Liver (tissue), 8 donors: ENCODE measurements at regions not wholly inside any gene's neighbourhood (a gene's known extent, or its start where the extent isn't known, plus 50 kb on each side); places are given as distances from the start of the nearest gene placed in this dataset.

Source experiments
- DNase-seq: peaks from one replicate; pipeline ENCODE4 v3.0.0-alpha.2; 2017; ENCODE audit warnings: low spot score
- H3K27ac ChIP-seq, 2 donors: one replicate each; pipeline ENCODE4 v1.7.0; 2013; ENCODE audit warnings: inconsistent platforms in 2 of 2, low read length in 2 of 2, control low read depth in 1 of 2, low read depth in 1 of 2, mild to moderate bottlenecking in 1 of 2
- H3K27me3 ChIP-seq, 4 donors: one replicate each; pipeline versions ENCODE4 v1.6.1 to v1.7.0; 2013; ENCODE audit warnings: low read length in 3 of 4, inconsistent platforms in 1 of 4, mild to moderate bottlenecking in 1 of 4, moderate library complexity in 1 of 4; ENCODE audit not compliant: control insufficient read depth in 4 of 4, insufficient read depth in 4 of 4
- H3K36me3 ChIP-seq, 4 donors: one replicate each; pipeline versions ENCODE4 v1.6.1 to v1.7.0; 2013; ENCODE audit warnings: low read length in 3 of 4, mild to moderate bottlenecking in 3 of 4, low read depth in 1 of 4, moderate library complexity in 1 of 4; ENCODE audit not compliant: control insufficient read depth in 4 of 4, insufficient read depth in 3 of 4
- H3K4me1 ChIP-seq, 4 donors: one replicate each; pipeline versions ENCODE4 v1.6.1 to v1.7.0; 2013; ENCODE audit warnings: low read length in 3 of 4, mild to moderate bottlenecking in 3 of 4, moderate library complexity in 1 of 4; ENCODE audit not compliant: control insufficient read depth in 4 of 4, insufficient read depth in 4 of 4
- H3K4me3 ChIP-seq, 3 donors: one replicate each; pipeline versions ENCODE4 v1.6.1 to v1.7.0; 2013; ENCODE audit warnings: low read length in 3 of 3, control low read depth in 1 of 3, low read depth in 1 of 3, mild to moderate bottlenecking in 1 of 3
- H3K9ac ChIP-seq, 2 donors: one replicate each; pipeline ENCODE4 v1.7.0; 2013; ENCODE audit warnings: low read length in 2 of 2, mild to moderate bottlenecking in 2 of 2, moderate library complexity in 2 of 2, control low read depth in 1 of 2, low read depth in 1 of 2
- H3K9me3 ChIP-seq, 4 donors: one replicate each; pipeline versions ENCODE4 v1.6.1 to v1.7.0; 2013; ENCODE audit warnings: low read length in 3 of 4; ENCODE audit not compliant: control insufficient read depth in 4 of 4
- CTCF ChIP-seq: fragments of 150-350 bp; IDR thresholded peaks from 2 replicates; pipeline ENCODE4 v1.5.1; 2017; ENCODE audit warnings: improper control_type of control experiment, low read depth, low read length; ENCODE audit not compliant: missing input control
- FOXA1 ChIP-seq: IDR thresholded peaks from 2 replicates; pipeline ENCODE4 v1.6.1; 2016; ENCODE audit warnings: antibody characterized with exemption
- GABPA ChIP-seq, 2 donors: IDR thresholded peaks in 1 of 2; conservative IDR thresholded peaks in 1 of 2; 2 replicates each; pipeline ENCODE4 v1.6.1; 2016; ENCODE audit warnings: antibody characterized with exemption in 2 of 2, mild to moderate bottlenecking in 1 of 2, moderate library complexity in 1 of 2
- HNF4A ChIP-seq, 2 donors: conservative IDR thresholded peaks; 2 replicates each; pipeline ENCODE4 v1.6.1; 2016; ENCODE audit warnings: antibody characterized with exemption in 2 of 2, mild to moderate bottlenecking in 2 of 2
- HNF4G ChIP-seq: IDR thresholded peaks from 2 replicates; pipeline ENCODE4 v1.6.1; 2016; ENCODE audit warnings: antibody characterized with exemption
- JUND ChIP-seq, 2 donors: IDR thresholded peaks; 2 replicates each; pipeline ENCODE4 v1.6.1; 2016; ENCODE audit warnings: antibody characterized with exemption in 2 of 2
- NR2F2 ChIP-seq: IDR thresholded peaks from 2 replicates; pipeline ENCODE4 v1.6.1; 2016; ENCODE audit warnings: antibody characterized with exemption
- RAD21 ChIP-seq, 2 donors: IDR thresholded peaks; 2 replicates each; pipeline ENCODE4 v1.6.1; 2016; ENCODE audit warnings: antibody characterized with exemption in 2 of 2, mild to moderate bottlenecking in 2 of 2
- SP1 ChIP-seq: IDR thresholded peaks from 2 replicates; pipeline ENCODE4 v1.6.1; 2018; ENCODE audit warnings: antibody characterized with exemption, mild to moderate bottlenecking
- TAF1 ChIP-seq: conservative IDR thresholded peaks from 2 replicates; pipeline ENCODE4 v1.6.1; 2016; ENCODE audit warnings: antibody characterized with exemption, mild to moderate bottlenecking
- WGBS: extraction: QIAGEN DNeasy Blood & Tissue Kit; methylation state at CpG from one replicate; pipeline ENCODE4 v1.1.7; 2013; 5-methylcytosine and 5-hydroxymethylcytosine counted together
- TF ChIP-seq, protein P1 (sequence below): IDR thresholded peaks from 2 replicates; pipeline ENCODE4 v1.6.1; 2016; ENCODE audit warnings: antibody characterized with exemption
- TF ChIP-seq, protein P2 (sequence below): IDR thresholded peaks from 2 replicates; pipeline ENCODE4 v1.6.1; 2016; ENCODE audit warnings: antibody characterized with exemption
- donor health status: healthy.
- donor health status: healthy.
- donor health status: healthy.
- donor health status: healthy.
- donor health status: healthy.

- Histone ChIP-seq H3K36me3 (no peaks in the 10 kb centered on the region), H3K27me3 (no peaks in the 10 kb centered on the region), H3K4me3 (no peak overlapping the region), H3K27ac (no peak overlapping the region), H3K9me3 (no peaks in the 10 kb centered on the region), H3K4me1 (peaks cover 0 to 8% (median 2%) of the 10 kb centered on the region in 4 donors), H3K9ac (no peak overlapping the region)
- DNase-seq, result no peak
- WGBS, result 94% methylated on average over 1 of the region's 1 CpG
- no peak for TF ChIP-seq JUND (IDR thresholded peaks at IDR 0.05)
- TF ChIP-seq GABPA (IDR thresholded peaks at IDR 0.05 in 1 of 2, conservative IDR thresholded peaks at IDR 0.05 in 1 of 2), result no peak
Observed at GRCh38 chr2:149816756-149817551, 229.4 kb upstream of the MMADHC start.

GRCh38 chr2:149815941-149816340, 228.4 kb upstream of the MMADHC start:
- TF ChIP-seq HNF4G (no peak), FOXA1 (no peak), SP1 (no peak), CTCF (no peak)
- TF ChIP-seq, protein P1, sequence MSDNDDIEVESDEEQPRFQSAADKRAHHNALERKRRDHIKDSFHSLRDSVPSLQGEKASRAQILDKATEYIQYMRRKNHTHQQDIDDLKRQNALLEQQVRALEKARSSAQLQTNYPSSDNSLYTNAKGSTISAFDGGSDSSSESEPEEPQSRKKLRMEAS, result no peak
- WGBS, result 98% methylated on average over 1 of the region's 1 CpG
- no peaks in the 10 kb centered on the region for H3K36me3 ChIP-seq

GRCh38 chr2:149814901-149815300, 227.3 kb upstream of the MMADHC start:
- Histone ChIP-seq H3K9me3 (no peaks in the 10 kb centered on the region), H3K9ac (no peak overlapping the region), H3K27ac (no peak overlapping the region), H3K4me1 (peaks cover 0 to 8% (median 2%) of the 10 kb centered on the region in 4 donors), H3K27me3 (no peaks in the 10 kb centered on the region), H3K36me3 (no peaks in the 10 kb centered on the region), H3K4me3 (no peak overlapping the region)
- TF ChIP-seq JUND (IDR thresholded peaks at IDR 0.05) (no peak), HNF4A (conservative IDR thresholded peaks at IDR 0.05) (no peak), SP1 (no peak), TAF1 (no peak), RAD21 (IDR thresholded peaks at IDR 0.05) (no peak), NR2F2 (no peak)
- TF ChIP-seq, protein P2, sequence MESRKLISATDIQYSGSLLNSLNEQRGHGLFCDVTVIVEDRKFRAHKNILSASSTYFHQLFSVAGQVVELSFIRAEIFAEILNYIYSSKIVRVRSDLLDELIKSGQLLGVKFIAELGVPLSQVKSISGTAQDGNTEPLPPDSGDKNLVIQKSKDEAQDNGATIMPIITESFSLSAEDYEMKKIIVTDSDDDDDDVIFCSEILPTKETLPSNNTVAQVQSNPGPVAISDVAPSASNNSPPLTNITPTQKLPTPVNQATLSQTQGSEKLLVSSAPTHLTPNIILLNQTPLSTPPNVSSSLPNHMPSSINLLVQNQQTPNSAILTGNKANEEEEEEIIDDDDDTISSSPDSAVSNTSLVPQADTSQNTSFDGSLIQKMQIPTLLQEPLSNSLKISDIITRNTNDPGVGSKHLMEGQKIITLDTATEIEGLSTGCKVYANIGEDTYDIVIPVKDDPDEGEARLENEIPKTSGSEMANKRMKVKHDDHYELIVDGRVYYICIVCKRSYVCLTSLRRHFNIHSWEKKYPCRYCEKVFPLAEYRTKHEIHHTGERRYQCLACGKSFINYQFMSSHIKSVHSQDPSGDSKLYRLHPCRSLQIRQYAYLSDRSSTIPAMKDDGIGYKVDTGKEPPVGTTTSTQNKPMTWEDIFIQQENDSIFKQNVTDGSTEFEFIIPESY, result no peak
- DNase-seq, result no peak
- 92% methylated on average over 3 of the region's 3 CpGs for WGBS

More at GRCh38 chr2:149815941-149816340, 228.4 kb upstream of the MMADHC start:
- Histone ChIP-seq H3K9ac (no peak overlapping the region), H3K27me3 (no peaks in the 10 kb centered on the region), H3K27ac (no peak overlapping the region), H3K9me3 (no peaks in the 10 kb centered on the region), H3K4me3 (no peak overlapping the region), H3K4me1 (peaks cover 0 to 8% (median 2%) of the 10 kb centered on the region in 4 donors)
- no peak for DNase-seq
